GM20000 (cell line): ENCODE measurements at regions not wholly inside any gene's neighbourhood (a gene's known extent, or its start where the extent isn't known, plus 50 kb on each side); places are given as distances from the start of the nearest gene placed in this dataset.

Source experiments
- DNase-seq: peaks from one replicate; pipeline ENCODE4 v3.0.0; 2012; ENCODE audit warnings: low spot score
- CTCF ChIP-seq: IDR thresholded peaks from 2 replicates; pipeline ENCODE4 v1.5.1; 2012; ENCODE audit warnings: mild to moderate bottlenecking, control low read depth; ENCODE audit errors: extremely low read depth, missing control alignments

- TF ChIP-seq CTCF, result no peak
Observed at GRCh38 chr4:28313729-28314713, 1453.4 kb downstream of the STIM2 start.

GRCh38 chr4:28317221-28317620 lies 1456.6 kb downstream of the STIM2 start:
- DNase-seq, result no peak
- TF ChIP-seq CTCF, result no peak

More at GRCh38 chr4:28313729-28314713, 1453.4 kb downstream of the STIM2 start:
- no peak for DNase-seq

- no peak for DNase-seq
- no peak for TF ChIP-seq CTCF
Observed at GRCh38 chr4:28334249-28334648, 1473.6 kb downstream of the STIM2 start.

GRCh38 chr4:28341784-28342183 lies 1481.1 kb downstream of the STIM2 start:
- DNase-seq, result no peak
- TF ChIP-seq CTCF, result no peak

- no peak for TF ChIP-seq CTCF
- no peak for DNase-seq
Observed at GRCh38 chr4:28350485-28350884, 1489.8 kb downstream of the STIM2 start.

- no peak for TF ChIP-seq CTCF
- DNase-seq, result no peak
Observed at GRCh38 chr4:28351102-28351501, 1490.5 kb downstream of the STIM2 start.

- no peak for DNase-seq
- no peak for TF ChIP-seq CTCF
Observed at GRCh38 chr4:28351826-28352225, 1491.2 kb downstream of the STIM2 start.
